OCI-LY1 (cell line): ENCODE measurements at regions not wholly inside any gene's neighbourhood (a gene's known extent, or its start where the extent isn't known, plus 50 kb on each side); places are given as distances from the start of the nearest gene placed in this dataset.

ENCODE experiments used
- H2AFZ ChIP-seq: fragments of 200-600 bp; sonication (generic), shearing (Covaris generic); 2 replicates; pipeline ENCODE4 v1.6.0; 2014; ENCODE audit warnings: antibody characterized with exemption, mild to moderate bottlenecking, low read length
- H3F3A ChIP-seq: fragments of 200-600 bp; sonication (generic), shearing (Covaris generic); 2 replicates; pipeline ENCODE4 v1.6.0; 2014; ENCODE audit warnings: mild to moderate bottlenecking, antibody characterized with exemption, low read length, moderate library complexity; ENCODE audit not compliant: insufficient read depth
- H3K27ac ChIP-seq: fragments of 200-600 bp; sonication (generic); 2 replicates; pipeline ENCODE4 v1.5.1; 2014; ENCODE audit warnings: low read length, mixed run types, mild to moderate bottlenecking, low read depth; ENCODE audit not compliant: poor library complexity, severe bottlenecking
- H3K27me3 ChIP-seq: fragments of 200-600 bp; sonication (generic); 2 replicates; pipeline ENCODE4 v1.6.0; 2014; ENCODE audit warnings: antibody characterized with exemption, mild to moderate bottlenecking, low read length, moderate library complexity; ENCODE audit not compliant: insufficient read depth
- H3K36me3 ChIP-seq: fragments of 200-600 bp; sonication (generic); 2 replicates; pipeline ENCODE4 v1.6.1; 2014; ENCODE audit warnings: mild to moderate bottlenecking, antibody characterized with exemption, low read length, moderate library complexity, mixed read lengths; ENCODE audit not compliant: insufficient read depth
- H3K4me1 ChIP-seq: fragments of 200-600 bp; sonication (generic); 2 replicates; pipeline ENCODE4 v1.5.1; 2014; ENCODE audit warnings: mild to moderate bottlenecking, low read length, moderate library complexity; ENCODE audit not compliant: insufficient read depth, severe bottlenecking
- H3K4me2 ChIP-seq: fragments of 200-600 bp; sonication (generic), shearing (Covaris generic); 2 replicates; pipeline ENCODE4 v1.6.1; 2014; ENCODE audit warnings: low read length
- H3K4me3 ChIP-seq: fragments of 200-600 bp; sonication (generic); 2 replicates; pipeline ENCODE4 v1.5.1; 2014; ENCODE audit warnings: low read length, low read depth, mild to moderate bottlenecking, mixed read lengths; ENCODE audit not compliant: poor library complexity, severe bottlenecking
- H3K79me2 ChIP-seq: fragments of 200-600 bp; shearing (Covaris generic); 2 replicates; pipeline ENCODE4 v1.6.1; 2016; ENCODE audit warnings: mixed run types, low read length, mixed read lengths; ENCODE audit not compliant: insufficient read depth
- H3K9ac ChIP-seq: fragments of 200-600 bp; sonication (generic), shearing (Covaris generic); 2 replicates; pipeline ENCODE4 v1.6.1; 2014; ENCODE audit warnings: mild to moderate bottlenecking, low read length, mixed read lengths
- H3K9me2 ChIP-seq: fragments of 200-600 bp; sonication (generic), shearing (Covaris generic); 2 replicates; pipeline ENCODE4 v1.6.1; 2014; ENCODE audit warnings: low read depth, mild to moderate bottlenecking, low read length, mixed read lengths
- H3K9me3 ChIP-seq: fragments of 200-600 bp; shearing (Covaris generic); 2 replicates; pipeline ENCODE4 v1.6.1; 2014; ENCODE audit warnings: low read length, mixed read lengths
- H4K20me1 ChIP-seq: fragments of 200-600 bp; sonication (generic), shearing (Covaris generic); 2 replicates; pipeline ENCODE4 v1.6.0; 2016; ENCODE audit warnings: mild to moderate bottlenecking, low read length; ENCODE audit not compliant: insufficient read depth
- CTCF ChIP-seq: fragments of 200-600 bp; sonication (generic), shearing (Covaris generic); IDR thresholded peaks from 2 replicates; pipeline ENCODE4 v1.5.1; 2017; ENCODE audit warnings: mild to moderate bottlenecking, antibody characterized with exemption, low read length, moderate library complexity, mixed read lengths
- EZH2 ChIP-seq: fragments of 200-600 bp; sonication (generic), shearing (Covaris generic); IDR thresholded peaks from 2 replicates; pipeline ENCODE4 v1.8.0; 2017; ENCODE audit warnings: borderline replicate concordance, mixed run types, mild to moderate bottlenecking, antibody characterized with exemption, low read length, moderate library complexity, mixed read lengths

GRCh38 chr3:153314038-153314437 lies 152.0 kb downstream of the RAP2B start:
- Histone ChIP-seq H3K9ac (no peak overlapping the region), H3K27me3 (no peaks in the 10 kb centered on the region), H3K4me2 (no peak overlapping the region), H3K79me2 (no peaks in the 10 kb centered on the region), H3K4me1 (no peaks in the 10 kb centered on the region), H3K9me2 (no peaks in the 10 kb centered on the region), H3K27ac (no peak overlapping the region), H2AFZ (no peak overlapping the region), H3K9me3 (no peaks in the 10 kb centered on the region), H3F3A (no peaks in the 10 kb centered on the region), H3K4me3 (no peak overlapping the region), H3K36me3 (no peaks in the 10 kb centered on the region), H4K20me1 (no peaks in the 10 kb centered on the region)
- TF ChIP-seq EZH2 (no peak), CTCF (no peak)

- H3K9me2 ChIP-seq = no peaks in the 10 kb centered on the region
- H3F3A ChIP-seq = no peaks in the 10 kb centered on the region
- H2AFZ ChIP-seq = no peak overlapping the region
- no peak overlapping the region for H3K9ac ChIP-seq
- TF ChIP-seq EZH2 = no peak
- TF ChIP-seq CTCF = no peak
- H3K36me3 ChIP-seq = no peaks in the 10 kb centered on the region
- no peak overlapping the region for H3K27ac ChIP-seq
- H3K79me2 ChIP-seq = no peaks in the 10 kb centered on the region
- H3K4me2 ChIP-seq = no peak overlapping the region
- no peaks in the 10 kb centered on the region for H3K4me1 ChIP-seq
- no peak overlapping the region for H3K4me3 ChIP-seq
- H3K27me3 ChIP-seq = no peaks in the 10 kb centered on the region
- H3K9me3 ChIP-seq = no peaks in the 10 kb centered on the region
- H4K20me1 ChIP-seq = no peaks in the 10 kb centered on the region
These were observed 153.8 kb downstream of the RAP2B start for GRCh38 chr3:153315781-153316180.

- Histone ChIP-seq H3K4me2 (no peak overlapping the region), H3K9me2 (no peaks in the 10 kb centered on the region), H4K20me1 (no peaks in the 10 kb centered on the region), H3K9me3 (no peaks in the 10 kb centered on the region), H3K9ac (no peak overlapping the region), H3K4me3 (no peak overlapping the region), H3F3A (no peaks in the 10 kb centered on the region), H3K4me1 (no peaks in the 10 kb centered on the region), H3K36me3 (no peaks in the 10 kb centered on the region), H3K27ac (no peak overlapping the region), H3K27me3 (no peaks in the 10 kb centered on the region), H3K79me2 (no peaks in the 10 kb centered on the region), H2AFZ (no peak overlapping the region)
- TF ChIP-seq CTCF = no peak
- TF ChIP-seq EZH2 = no peak
These were observed 157.9 kb downstream of the RAP2B start for GRCh38 chr3:153319705-153320554.
